ENCODE measurements at regions not wholly inside any gene's neighbourhood (a gene's known extent, or its start where the extent isn't known, plus 50 kb on each side); places are given as distances from the start of the nearest gene placed in this dataset.

DNA sequence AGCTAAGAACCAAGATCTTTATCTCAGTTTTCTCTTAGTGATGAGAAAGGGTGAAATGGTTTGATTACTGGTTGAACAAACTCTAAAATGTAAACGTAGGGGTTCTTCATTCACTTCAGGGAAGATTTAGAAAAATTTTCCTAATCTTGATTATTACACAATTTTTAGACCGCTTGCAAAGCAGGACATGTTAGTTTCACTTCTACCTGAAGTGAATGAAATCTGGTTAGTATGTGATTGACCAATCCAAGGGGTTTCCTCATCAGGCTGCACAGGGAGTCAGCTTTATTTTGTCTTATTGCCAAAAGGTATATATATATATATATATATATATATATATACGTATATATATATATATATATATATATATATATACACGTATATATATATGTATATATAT lies 740.4 kb downstream of the TUSC7 start:
- TF ChIP-seq HMG20A (CRISPR knock-in tag; conservative IDR thresholded peaks at IDR 0.05) (no peak), BRD4 (IDR thresholded peaks at IDR 0.05) (no peak), CBX8 (IDR thresholded peaks at IDR 0.05; ENCODE audit: borderline replicate concordance, extremely low read depth, low read depth, low read length, poor library complexity, severe bottlenecking) (no peak), FOS (IDR thresholded peaks at IDR 0.05; ENCODE audit: extremely low read depth, insufficient read length) (no peak)
- TF ChIP-seq, protein P1, sequence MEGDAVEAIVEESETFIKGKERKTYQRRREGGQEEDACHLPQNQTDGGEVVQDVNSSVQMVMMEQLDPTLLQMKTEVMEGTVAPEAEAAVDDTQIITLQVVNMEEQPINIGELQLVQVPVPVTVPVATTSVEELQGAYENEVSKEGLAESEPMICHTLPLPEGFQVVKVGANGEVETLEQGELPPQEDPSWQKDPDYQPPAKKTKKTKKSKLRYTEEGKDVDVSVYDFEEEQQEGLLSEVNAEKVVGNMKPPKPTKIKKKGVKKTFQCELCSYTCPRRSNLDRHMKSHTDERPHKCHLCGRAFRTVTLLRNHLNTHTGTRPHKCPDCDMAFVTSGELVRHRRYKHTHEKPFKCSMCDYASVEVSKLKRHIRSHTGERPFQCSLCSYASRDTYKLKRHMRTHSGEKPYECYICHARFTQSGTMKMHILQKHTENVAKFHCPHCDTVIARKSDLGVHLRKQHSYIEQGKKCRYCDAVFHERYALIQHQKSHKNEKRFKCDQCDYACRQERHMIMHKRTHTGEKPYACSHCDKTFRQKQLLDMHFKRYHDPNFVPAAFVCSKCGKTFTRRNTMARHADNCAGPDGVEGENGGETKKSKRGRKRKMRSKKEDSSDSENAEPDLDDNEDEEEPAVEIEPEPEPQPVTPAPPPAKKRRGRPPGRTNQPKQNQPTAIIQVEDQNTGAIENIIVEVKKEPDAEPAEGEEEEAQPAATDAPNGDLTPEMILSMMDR (IDR thresholded peaks at IDR 0.05 in 2 of 3, conservative IDR thresholded peaks at IDR 0.05 in 1 of 3; ENCODE audit: insufficient read depth in 2 of 3, low read depth in 1 of 3, low read length in 3 of 3): no peak
- TF ChIP-seq, protein P2, sequence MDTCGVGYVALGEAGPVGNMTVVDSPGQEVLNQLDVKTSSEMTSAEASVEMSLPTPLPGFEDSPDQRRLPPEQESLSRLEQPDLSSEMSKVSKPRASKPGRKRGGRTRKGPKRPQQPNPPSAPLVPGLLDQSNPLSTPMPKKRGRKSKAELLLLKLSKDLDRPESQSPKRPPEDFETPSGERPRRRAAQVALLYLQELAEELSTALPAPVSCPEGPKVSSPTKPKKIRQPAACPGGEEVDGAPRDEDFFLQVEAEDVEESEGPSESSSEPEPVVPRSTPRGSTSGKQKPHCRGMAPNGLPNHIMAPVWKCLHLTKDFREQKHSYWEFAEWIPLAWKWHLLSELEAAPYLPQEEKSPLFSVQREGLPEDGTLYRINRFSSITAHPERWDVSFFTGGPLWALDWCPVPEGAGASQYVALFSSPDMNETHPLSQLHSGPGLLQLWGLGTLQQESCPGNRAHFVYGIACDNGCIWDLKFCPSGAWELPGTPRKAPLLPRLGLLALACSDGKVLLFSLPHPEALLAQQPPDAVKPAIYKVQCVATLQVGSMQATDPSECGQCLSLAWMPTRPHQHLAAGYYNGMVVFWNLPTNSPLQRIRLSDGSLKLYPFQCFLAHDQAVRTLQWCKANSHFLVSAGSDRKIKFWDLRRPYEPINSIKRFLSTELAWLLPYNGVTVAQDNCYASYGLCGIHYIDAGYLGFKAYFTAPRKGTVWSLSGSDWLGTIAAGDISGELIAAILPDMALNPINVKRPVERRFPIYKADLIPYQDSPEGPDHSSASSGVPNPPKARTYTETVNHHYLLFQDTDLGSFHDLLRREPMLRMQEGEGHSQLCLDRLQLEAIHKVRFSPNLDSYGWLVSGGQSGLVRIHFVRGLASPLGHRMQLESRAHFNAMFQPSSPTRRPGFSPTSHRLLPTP (IDR thresholded peaks at IDR 0.05; ENCODE audit: borderline replicate concordance, extremely low read depth, insufficient read length): no peak

Measured in K562 (cell line).